HG03196 (cell line): ENCODE measurements at regions not wholly inside any gene's neighbourhood (a gene's known extent, or its start where the extent isn't known, plus 50 kb on each side); places are given as distances from the start of the nearest gene placed in this dataset.
"Not testable (repeated sequence)": the region's sequence is repeated elsewhere in the genome, so short reads cannot be mapped to it uniquely, and the experiment has no call there.

Experiments used
- ATAC-seq: cut with Tn5 transposase; IDR thresholded peaks from one replicate; pipeline ENCODE4 v1.9.1; 2021; ENCODE audit not compliant: unreplicated experiment

DNA sequence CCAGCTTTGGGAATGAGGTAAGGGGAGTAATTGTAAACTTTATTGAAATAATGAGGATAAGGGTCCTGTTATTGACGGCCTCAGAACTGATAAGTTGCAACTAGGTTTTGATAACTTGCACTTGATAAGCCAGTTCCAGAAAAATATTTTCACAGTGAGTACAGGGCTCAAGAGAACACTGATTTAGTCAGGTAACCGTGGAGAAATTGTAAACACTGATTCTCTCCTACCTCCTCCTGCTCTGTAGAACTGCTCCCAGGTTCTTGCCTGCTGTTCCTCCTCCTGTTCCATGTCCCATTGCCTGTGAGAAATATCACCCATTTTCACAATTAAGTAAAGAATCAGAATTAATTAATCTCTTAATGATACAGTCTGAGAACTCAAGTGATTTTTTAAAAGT, 55.0 kb upstream of the CXXC4 start:
- no peak for ATAC-seq

DNA sequence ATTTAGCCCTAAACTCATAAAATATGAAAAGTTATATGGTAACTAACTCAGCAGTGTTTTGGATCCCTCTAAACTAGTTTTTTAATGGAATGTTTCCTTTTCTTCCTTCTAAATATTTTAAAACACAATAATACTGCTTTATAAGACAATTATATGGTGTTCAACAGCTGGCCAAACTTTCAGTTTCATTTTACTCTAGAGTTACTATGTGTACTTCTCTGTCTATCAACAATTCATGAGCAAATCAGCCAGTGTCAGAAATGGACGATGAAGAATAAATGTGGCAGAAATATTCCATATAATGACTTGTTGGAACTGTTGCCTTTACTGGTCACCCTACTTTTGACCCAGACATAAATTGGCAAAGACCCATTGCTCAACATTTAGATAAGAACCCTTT, 64.8 kb upstream of the CXXC4 start:
- no peak for ATAC-seq

DNA sequence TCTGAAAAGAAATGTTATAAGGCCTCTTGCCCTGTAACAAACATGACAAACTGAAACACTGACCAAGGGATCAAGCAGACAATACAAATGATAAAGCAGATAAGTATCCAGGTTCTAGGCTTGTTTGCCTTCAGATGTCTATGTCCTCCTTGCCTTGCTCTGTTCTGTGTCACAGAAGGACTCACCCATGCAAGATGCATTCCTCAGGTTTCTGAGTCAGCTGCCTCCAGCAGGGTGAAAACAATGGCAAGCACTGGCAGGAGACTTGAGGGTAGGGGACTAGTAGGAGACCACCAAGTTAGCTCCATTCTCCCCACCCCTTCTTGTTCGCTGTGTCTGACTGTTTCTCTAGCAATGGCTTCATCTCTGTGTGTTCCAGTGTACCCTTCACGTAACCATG, 76.6 kb upstream of the CXXC4 start:
- no peak for ATAC-seq

DNA sequence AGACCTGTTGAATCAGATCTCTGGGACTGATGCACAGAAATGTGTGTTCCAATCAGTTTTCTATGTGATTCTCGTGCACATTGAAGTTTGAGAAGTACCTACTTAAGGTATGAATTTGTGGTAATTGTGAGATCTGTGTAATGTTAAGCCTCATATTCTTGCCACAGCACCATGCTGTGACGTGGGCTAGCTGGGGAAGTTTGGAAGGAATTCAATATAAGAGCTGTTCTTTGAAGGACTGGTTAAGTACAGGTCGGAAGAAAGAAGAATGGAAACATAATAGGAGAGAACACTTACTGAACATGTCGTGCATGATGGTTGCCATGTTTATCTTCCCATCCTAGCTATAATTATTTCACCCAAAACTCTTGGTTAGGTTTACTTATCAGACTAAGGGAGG, 79.7 kb upstream of the CXXC4 start:
- ATAC-seq: no peak

DNA sequence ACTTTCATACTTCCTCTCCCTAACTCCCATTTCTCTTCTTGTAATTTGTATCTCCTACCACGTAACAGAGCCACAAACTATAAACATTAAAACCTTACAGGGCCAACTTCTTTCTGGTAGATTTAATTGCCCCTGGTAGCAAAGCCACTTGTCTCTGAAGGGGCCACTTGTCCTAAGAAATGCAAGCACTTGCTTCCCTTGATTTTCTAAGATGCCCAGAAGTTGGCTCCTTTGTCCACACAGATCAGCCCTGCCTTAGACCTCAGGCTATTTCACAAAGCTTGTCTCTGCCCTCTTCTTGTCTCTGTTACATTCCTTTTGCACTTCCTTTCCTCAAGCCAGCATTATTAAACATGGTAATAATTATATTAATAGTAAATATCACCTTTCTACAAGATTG, 80.6 kb upstream of the CXXC4 start:
- no peak for ATAC-seq

DNA sequence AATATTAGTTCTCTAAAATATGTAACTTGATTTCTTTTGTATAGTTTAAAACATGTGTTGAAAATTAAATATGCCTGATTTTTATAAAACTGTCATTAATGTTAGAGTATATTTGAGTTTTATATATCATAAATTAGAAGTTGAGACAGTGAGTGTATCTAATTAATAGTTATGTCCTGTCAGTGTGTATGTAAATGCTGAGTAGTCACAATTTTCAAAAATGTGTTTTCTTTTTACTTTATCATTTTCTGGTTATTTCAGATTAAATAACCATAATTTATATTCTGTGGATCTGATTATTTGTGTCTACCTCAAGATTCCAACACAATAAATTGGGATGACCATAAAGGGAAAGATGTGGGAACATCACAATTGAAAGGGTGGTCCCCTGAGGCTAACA, 82.7 kb upstream of the CXXC4 start:
- ATAC-seq: no peak

DNA sequence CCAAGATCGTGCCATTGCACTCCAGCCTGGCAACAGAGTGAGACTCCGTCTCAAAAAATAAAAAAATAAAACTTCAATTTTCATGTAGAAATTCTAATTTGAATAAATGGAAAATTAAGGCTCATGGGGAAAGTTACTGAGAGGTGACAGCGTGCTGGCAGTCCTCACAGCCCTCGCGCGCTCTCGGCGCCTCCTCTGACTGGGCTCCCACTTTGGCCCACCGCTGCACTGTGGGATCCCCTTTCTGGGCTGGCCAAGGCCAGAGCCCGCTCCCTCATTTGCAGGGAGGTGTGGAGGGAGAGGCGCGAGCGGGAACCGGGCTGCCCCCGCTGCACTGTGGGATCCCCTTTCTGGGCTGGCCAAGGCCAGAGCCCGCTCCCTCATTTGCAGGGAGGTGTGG, 86.8 kb upstream of the CXXC4 start:
- ATAC-seq: not testable (repeated sequence)

DNA sequence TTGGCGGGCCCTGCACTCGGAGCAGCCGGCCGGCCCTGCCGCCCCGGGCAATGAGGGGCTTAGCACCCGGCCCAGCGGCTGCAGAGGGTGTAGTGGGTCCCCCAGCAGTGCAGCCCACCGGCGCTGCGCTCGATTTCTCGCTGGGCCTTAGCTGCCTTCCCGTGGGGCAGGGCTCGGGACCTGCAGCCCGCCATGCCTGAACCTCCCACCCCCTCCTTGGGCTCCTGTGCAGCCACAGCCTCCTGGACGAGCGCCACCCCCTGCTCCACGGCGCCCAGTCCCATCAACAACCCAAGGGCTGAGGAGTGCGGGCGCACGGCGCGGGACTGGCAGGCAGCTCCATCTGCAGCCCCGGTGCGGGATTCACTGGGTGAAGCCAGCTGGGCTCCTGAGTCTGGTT, 87.4 kb upstream of the CXXC4 start:
- not testable (repeated sequence) for ATAC-seq

DNA sequence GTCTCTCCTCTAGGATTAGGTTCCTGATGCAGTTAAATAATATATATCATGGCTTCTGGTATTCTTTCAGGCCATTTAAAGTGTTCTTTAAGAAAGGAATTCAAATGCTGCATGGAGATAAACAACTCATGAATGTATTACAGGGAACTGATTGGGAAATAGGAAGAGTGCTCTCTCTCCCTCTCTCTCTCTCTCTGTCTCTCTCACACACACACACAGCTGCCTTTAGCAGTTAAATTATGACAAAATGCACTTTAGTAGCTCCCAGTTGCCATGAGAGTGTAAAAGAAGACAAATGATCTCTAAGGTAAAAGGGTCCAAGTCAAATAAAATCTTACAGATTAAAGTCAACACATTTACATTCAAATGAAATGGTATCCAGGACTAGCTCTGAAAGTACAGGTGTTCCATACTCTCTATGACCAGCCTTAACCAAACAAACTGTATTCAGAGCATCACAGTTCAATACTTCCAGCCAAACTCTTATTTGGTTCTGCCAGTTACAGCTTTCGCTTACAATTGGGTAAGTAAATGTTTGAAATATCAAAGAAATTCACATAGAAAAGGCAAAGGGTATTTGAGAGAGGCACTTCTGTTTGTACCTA, 94.7 kb upstream of the CXXC4 start:
- ATAC-seq: no peak

DNA sequence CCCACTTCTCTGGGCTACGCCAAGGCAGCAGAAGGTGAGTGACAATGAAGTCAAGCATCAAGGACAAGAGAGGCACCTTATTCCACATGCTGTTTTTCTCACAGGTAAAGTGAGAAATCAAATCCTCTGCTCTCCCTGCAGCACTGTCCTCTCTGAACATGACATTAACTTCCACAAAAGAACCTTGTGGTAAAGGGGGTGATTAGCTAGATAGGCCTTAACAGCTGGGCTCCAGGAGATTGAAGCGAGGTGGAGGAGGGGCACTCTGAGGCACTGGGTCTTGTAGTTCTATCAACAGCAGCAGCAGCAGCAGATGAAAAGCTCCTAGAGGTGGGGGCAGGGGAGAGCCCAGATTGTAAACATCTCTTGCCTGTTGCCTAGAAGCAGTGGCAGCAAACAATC, 96.8 kb upstream of the CXXC4 start:
- ATAC-seq: no peak

DNA sequence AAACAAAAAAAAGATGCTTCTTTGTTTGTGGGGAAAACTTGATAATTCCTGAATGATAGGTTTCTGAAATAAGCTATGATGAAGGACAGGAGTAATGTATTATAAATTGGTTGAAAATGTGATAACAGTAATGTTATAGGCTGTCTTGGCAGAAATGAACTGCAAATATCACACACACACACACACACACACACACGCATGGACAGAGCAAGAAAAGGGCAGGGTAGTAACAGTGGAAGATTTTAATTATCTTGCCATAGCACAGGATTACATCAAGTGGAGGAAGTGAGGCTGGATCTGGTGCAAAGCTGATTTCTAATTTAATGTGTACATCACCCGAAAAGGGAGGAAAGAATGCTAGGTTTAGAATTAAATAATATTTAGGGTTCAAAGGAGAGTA, 97.5 kb upstream of the CXXC4 start:
- ATAC-seq: no peak

DNA sequence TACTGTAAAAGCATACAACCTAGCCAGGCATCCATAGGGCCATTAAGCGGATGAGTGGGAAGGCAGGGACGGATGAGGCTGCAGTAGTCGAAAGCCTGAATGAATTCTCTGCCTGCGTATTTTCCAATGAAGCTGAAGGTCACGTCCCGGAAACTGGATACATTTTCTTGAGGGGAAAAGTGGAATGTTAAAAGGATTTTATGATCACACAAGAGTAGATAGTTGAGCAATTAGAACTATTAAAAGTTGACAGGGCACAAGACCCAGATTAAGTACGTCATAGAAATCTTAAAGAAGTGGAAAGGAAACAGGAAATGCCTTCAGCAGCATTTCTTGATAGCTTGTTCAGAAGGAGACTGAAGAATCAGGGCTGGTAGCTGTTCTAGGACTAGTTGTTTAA, 98.3 kb upstream of the CXXC4 start:
- ATAC-seq: no peak

DNA sequence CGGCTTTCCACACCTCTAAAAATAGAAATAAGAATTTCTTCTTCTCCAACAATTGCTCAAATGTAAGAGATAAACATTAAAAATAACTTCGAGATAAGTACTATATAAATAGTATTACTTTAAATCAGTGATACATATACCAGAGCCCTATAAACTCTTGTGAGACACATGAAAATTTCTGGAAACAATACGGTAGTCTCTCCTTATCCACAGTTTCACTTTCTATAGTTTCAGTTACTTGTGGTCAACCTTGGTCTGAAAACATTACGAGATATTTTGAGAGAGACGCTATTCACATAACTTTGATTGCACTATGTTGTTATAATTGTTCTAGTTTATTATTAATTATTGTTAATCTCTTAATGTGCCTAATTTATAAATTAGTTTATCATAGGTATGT, 101.5 kb upstream of the CXXC4 start:
- no peak for ATAC-seq

DNA sequence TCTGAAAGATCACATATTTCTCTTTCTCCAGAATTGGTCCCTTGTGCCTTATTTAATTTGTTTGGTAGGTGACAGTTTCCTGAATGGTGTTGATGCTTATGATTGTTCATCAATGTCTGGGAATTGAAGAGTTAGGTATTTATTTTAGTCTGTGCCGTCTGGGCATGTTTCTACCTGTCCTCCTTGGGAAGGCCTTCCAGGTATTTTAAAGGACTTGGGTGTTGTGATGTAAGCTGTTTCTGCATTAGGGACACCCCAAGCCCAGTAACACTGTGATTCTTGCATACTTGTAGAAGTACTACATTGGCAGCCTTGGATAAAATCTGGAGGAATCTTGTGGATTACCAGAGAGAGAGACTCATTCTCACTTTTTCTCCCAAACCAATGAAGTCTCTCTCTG, 120.8 kb upstream of the CXXC4 start:
- ATAC-seq: no peak

DNA sequence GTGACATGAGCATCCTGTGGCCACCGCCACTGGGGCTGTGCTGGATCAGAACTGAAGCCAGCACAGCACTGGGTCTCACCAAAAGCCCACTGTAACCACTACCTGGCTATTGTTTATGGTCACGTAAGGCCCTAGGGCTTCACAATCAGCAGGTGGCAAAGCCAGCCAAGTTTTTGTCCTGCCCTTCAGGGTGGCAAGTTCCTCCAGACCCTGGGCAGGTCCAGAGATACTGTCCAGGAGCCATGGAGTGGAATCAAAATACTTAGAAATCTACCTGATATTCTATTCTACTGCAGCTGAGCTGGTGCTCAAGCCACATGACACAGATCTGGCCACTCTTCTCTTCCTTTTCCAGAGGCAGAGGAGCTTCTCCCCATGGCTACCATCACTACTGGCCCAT, 121.2 kb upstream of the CXXC4 start:
- no peak for ATAC-seq

DNA sequence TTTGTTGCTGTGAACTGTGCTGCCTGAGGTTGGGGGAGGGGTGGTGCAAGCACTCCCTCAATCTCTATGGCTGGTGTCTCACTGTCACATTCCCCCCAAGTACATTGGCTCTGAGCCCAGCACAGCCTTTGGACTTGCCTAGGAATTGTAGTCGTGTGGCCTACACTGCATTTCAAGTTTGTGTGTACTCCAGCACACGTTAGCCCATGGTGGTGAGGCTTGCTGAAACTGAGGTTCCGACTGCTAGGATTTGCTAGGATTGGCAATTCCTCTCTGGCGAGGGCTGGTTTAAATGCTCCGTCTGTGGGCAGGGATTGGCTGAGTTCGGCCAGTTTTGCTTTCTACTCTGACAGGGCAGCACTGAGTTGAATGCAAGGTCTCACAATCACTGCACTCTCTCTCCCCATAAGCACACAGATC, 121.7 kb upstream of the CXXC4 start:
- ATAC-seq: no peak

DNA sequence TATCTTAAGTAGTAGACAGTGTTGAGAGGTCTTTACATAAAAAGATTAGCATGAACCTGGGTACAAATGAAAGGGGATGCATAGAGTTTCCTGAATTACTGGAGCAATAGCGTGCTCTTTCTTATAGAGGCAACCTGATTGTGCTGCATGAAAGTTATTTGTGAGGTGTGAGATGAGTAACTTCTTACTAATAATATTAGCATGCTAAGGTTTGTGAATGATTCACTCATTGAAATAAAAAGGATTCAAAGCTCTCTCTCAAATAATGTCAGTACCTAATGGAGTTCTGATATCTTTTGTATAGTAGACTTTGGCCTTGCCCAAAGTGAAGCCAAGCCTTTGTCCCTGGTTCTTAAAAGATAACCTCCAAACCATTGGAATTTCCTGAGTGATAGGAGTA, 131.0 kb upstream of the CXXC4 start:
- ATAC-seq: no peak

DNA sequence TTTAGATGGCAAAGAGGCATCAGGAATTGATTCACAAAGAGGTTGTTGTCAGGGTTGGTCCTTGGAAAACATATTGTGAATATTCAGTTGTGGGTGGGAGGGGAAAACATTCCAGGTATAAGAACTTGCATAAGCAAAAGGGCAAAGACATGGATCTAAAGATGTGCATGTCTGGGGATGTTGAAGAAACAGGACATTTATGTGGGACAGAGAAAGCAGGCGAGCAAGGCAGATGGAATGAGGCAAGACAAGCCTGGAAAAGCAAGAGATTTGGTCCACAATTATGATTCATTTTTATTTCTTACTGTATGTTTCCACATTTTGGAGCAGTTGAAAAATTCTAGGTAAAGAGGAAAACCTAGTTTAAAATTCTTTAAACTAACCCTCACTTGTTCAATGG, 134.9 kb upstream of the CXXC4 start:
- no peak for ATAC-seq

DNA sequence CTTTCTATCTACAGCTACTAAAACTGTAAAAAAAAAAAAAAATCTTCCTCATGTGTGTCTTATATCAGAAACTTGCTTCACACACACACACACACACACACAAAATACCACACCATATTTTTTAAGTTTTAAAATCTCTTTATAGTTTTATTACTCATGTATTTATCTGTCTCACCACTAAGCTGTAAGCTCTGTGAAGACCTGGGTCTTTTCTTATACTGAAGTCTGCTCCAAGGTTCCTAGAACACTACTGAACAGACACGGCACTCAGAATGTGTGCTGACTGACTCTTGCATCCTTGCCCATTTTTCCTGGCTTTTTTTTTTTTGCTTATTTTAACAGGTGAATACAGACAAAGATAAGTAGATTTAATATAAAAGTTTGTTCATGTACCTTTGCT, 135.6 kb upstream of the CXXC4 start:
- no peak for ATAC-seq

DNA sequence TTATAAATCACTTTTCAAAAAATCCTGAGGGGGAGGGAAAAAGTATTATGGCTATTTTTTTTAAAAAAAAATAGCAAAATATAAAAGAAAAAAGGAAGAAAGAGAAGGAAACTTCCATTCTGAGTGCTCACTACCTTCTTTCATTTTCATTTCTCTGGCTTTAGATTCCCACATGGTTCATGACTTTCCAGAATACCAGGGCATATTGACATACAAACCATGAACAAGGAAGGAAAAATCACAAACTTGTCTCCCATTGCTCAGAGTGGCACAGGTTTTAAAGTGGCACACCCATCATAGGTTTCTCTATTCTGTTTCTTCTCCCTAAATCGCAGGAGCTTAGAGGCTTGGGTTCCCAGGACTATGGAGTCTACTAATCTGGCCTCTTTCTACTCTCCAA, 136.3 kb upstream of the CXXC4 start:
- no peak for ATAC-seq

DNA sequence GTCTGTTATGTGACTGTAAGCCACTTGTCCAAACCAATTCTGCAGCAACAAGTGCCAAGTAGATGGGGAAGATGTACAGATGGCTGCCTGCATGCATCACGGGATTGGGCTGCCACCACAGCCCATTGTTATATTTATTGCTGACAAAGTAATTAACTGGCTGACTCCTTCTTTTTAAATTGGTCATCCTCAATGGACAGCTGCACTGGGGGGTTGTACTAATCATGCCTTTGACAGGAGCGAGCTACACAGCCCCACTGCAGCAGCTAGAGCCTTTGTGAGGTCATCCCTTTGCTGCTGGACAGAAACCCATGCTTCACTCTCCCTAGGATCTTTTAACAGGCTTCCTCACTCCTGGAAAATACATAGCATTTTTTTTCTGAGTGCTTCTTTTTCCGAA, 146.7 kb upstream of the CXXC4 start:
- ATAC-seq: no peak

DNA sequence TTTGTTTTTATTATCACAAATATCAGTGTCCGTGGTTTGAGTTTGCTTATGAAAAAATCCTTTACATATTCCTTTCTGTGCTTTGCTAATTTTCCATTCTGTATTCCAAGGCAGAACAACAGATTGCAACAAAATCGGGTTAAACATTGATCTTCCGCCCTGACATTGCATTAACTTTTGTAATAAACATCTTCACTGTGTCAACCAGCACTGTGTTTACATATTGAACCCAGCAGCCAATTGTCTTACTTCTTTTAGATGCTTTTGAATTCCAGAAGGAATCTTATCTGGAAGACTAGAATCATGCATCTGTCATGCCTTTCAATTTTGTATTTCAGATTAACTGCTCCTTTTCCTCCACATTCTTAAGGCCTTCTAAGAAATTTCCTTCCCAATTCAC, 147.8 kb upstream of the CXXC4 start:
- ATAC-seq: no peak

DNA sequence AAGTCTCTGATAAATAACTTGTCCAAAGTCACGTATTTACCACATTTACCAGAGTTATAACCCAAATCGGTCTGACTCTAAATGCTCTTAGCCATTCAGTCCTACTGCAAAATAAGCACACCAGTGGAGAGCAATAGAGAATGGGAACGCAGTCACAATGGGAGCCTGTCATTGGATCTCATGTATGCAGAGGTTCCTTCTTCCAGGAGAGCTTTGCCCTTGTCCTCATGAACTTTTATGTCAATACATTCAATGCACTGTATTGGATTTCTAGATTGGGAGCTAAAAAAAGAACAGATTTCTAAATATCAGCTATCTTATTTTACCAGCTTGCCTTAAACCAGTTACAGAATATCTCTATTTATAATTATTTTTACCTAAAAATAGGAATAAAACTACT, 149.1 kb upstream of the CXXC4 start:
- no peak for ATAC-seq

DNA sequence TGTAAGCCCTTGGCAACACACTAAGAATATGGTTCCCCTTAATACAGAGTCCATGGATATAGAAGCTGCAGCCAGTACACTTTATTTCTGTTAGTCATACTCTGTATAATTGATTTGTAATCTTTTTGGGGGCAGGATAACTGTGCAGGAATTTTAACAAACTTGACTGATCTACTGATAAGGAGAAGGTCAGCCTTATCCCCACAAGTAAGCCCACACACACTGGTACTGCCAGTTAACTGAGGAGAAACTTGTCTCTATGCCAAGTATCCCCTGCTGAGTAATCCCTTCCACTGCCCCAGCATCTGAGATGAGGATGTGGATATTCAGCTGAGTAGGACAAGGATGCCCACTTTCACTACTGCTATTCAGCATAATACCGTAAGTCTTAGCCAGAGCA, 154.9 kb upstream of the CXXC4 start:
- ATAC-seq: no peak
